ENCODE measurements at regions not wholly inside any gene's neighbourhood (a gene's known extent, or its start where the extent isn't known, plus 50 kb on each side); places are given as distances from the start of the nearest gene placed in this dataset.

DNA sequence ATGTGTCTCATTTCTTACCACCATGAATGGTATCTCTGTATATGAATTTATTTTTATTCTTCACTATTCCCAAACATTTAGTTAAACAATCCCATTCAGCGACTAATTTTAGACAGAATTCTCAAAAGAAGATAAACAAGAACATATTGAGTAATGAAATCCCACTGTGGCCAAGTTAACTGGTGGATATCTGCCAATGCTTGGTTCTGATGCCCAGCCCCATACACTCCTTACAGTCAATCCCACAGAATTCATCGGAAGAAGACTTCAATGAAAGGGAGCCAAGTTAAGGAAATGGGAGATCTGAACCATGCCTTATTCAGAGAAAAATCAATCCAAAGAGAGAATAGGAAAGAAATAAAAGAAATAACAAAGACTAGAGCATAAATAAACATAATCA lies 518.0 kb downstream of the XPNPEP1 start:
- Histone ChIP-seq H3K4me1 (replicated peaks in 1 of 2) (peaks cover 0 to 3% of the 10 kb centered on the region in 2 donors), H3K27ac (no peak overlapping the region), H3K4me3 (no peak overlapping the region)
- in situ Hi-C loops (cut with MboI; ENCODE audit: low pct_unique_long_range_greater_than_20kb in 2 of 9, low sequenced_read_pairs in 9 of 9, unreplicated experiment in 9 of 9): no loop called here
- ATAC-seq (replicated peaks in 6 of 8): no peak
- 0 to 95% (median 86%) methylated on average over 1 to 2 of the region's 2 CpGs for WGBS, 10 experiments

DNA sequence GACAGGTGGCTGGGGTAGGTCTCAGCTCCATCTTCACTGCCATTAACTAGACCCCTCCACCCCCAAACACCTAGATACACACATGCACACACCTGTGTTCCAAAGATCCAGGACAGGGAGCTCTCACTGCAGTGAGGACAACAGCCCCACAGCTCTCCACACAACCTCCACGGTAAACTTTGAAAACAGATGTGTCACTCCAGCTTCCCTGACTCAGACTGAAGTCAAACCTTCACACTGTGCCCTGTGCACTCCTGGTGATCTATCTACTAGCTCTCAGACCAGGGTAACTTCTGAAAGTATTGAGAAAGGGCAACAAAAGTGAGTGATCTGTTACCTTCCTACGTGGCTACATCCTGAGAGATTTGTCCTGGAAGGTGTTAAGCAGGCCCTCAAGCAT lies 519.8 kb downstream of the XPNPEP1 start:
- 0 to 100% (median 57%) methylated on average over 1 to 2 of the region's 2 CpGs; no CpG with 5 or more reads in 3 of the 10 experiments for WGBS, 10 experiments
- no peak overlapping the region for H3K27ac ChIP-seq
- no peak overlapping the region for H3K4me3 ChIP-seq
- in situ Hi-C loops (cut with MboI; ENCODE audit: low pct_unique_long_range_greater_than_20kb in 2 of 9, low sequenced_read_pairs in 9 of 9, unreplicated experiment in 9 of 9): no loop called here
- no peak for ATAC-seq (replicated peaks in 6 of 8)
- H3K4me1 ChIP-seq (replicated peaks in 1 of 2): peaks cover 0 to 3% of the 10 kb centered on the region in 2 donors

GRCh38 chr10:109393425-109393824 lies 529.9 kb downstream of the XPNPEP1 start:
- Histone ChIP-seq H3K27ac (no peak overlapping the region), H3K4me3 (no peak overlapping the region), H3K4me1 (replicated peaks in 1 of 2) (no peaks in the 10 kb centered on the region)
- in situ Hi-C loops (cut with MboI; ENCODE audit: low pct_unique_long_range_greater_than_20kb in 2 of 9, low sequenced_read_pairs in 9 of 9, unreplicated experiment in 9 of 9): no loop called here
- 55 to 60% (median 60%) methylated on average over 2 to 3 of the region's 3 CpGs; no CpG with 5 or more reads in 6 of the 10 experiments for WGBS, 10 experiments
- ATAC-seq (replicated peaks in 6 of 8): no peak

DNA sequence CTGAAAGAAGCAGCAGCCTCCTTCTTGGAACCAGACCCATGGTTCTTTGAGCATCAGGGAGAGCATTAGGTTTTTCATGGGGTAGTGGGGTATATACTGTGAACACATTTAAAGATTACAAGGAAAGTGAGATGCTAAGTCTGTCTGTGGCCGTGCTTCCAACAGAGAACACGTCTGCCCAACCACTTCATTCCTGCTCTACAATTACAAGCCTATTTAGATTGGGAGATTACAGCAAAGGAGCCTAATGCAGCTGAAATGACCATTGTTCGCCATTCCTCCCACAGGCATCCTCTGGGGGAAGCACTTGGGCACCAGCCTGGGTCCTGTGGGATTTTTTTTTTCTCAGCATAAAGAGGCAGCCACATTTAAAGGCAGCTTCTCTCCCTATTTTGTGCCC lies 536.4 kb downstream of the XPNPEP1 start:
- Histone ChIP-seq H3K4me3 (no peak overlapping the region), H3K4me1 (replicated peaks in 1 of 2) (no peaks in the 10 kb centered on the region), H3K27ac (no peak overlapping the region)
- WGBS, 10 experiments: 0 to 100% (median 68%) methylated on average over 1 to 2 of the region's 3 CpGs; no CpG with 5 or more reads in 5 of the 10 experiments
- ATAC-seq (replicated peaks in 6 of 8): no peak
- in situ Hi-C loops (cut with MboI; ENCODE audit: low pct_unique_long_range_greater_than_20kb in 2 of 9, low sequenced_read_pairs in 9 of 9, unreplicated experiment in 9 of 9): no loop called here

DNA sequence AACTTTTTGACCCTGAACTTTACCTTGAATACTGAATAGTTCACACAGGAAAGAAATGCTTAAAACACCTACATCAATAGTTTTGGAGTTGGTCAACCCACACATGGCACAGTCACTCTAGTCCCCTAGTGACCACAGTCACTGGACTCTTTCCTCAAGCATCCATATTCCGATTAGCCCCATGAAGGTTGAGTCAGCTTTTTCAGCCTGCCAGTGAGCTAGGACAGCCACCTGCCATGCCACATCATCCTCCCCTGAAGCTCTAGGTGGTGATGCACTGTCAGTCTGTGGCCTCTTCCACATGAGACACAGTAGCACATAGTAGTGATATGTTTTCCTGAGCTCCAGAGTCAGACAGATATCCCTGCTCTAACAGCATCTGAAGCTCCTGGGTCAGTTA lies 537.2 kb downstream of the XPNPEP1 start:
- 0 to 100% (median 76%) methylated on average over 1 of the region's 1 CpG; no CpG with 5 or more reads in 6 of the 10 experiments for WGBS, 10 experiments
- Histone ChIP-seq H3K4me3 (no peak overlapping the region), H3K4me1 (replicated peaks in 1 of 2) (peaks cover 0 to 3% of the 10 kb centered on the region in 2 donors), H3K27ac (no peak overlapping the region)
- in situ Hi-C loops (cut with MboI; ENCODE audit: low pct_unique_long_range_greater_than_20kb in 2 of 9, low sequenced_read_pairs in 9 of 9, unreplicated experiment in 9 of 9): no loop called here
- ATAC-seq (replicated peaks in 6 of 8): no peak

DNA sequence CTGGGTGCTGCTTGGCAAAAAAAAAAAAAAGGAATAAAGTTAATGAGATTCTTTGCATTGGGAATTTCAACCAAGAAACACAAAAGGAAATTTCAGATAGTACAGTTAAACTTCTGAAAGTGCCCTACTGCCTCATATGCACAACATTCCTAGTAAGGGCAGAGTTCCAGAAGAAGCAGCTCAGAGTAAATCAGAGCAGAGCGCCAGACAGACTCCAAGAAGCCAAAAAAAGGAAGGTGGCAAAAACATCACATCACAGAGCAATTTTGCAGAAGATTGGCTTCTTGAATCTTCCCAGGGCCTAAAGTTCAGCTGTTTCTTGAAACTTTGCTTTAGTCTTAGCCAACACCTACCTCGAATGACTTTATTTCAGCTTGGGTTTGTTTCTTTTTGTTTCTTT lies 544.1 kb downstream of the XPNPEP1 start:
- Histone ChIP-seq H3K27ac (no peak overlapping the region), H3K4me1 (replicated peaks in 1 of 2) (peaks cover 3% of the 10 kb centered on the region in 2 donors), H3K4me3 (no peak overlapping the region)
- 0 to 95% (median 42%) methylated on average over 1 to 2 of the region's 2 CpGs; no CpG with 5 or more reads in 4 of the 10 experiments for WGBS, 10 experiments
- no peak for ATAC-seq (replicated peaks in 6 of 8)
- in situ Hi-C loops (cut with MboI; ENCODE audit: low pct_unique_long_range_greater_than_20kb in 2 of 9, low sequenced_read_pairs in 9 of 9, unreplicated experiment in 9 of 9): no loop called here

DNA sequence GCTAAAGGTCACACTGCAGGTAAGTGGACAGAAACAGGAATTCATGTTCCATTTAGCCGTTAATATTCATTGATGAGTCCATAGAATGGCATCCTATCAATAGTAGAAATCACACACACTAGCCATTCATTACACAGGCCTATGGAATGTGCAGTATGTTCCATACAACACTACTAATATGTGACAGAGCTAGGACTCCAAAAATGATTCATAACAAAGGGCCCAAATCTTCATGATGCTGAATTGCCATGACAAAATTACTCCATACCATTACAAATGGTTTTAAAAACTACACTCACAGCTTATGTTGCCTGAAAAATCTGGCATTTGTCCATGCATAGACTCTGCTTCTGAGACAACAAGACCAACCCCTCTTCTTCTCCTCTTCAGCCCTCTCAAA lies 549.1 kb downstream of the XPNPEP1 start:
- no peak overlapping the region for H3K4me3 ChIP-seq
- WGBS, 10 experiments: 0 to 100% (median 62%) methylated on average over 1 of the region's 1 CpG; no CpG with 5 or more reads in 2 of the 10 experiments
- no peak overlapping the region for H3K27ac ChIP-seq
- peaks cover 0 to 3% of the 10 kb centered on the region in 2 donors for H3K4me1 ChIP-seq (replicated peaks in 1 of 2)
- in situ Hi-C loops (cut with MboI; ENCODE audit: low pct_unique_long_range_greater_than_20kb in 2 of 9, low sequenced_read_pairs in 9 of 9, unreplicated experiment in 9 of 9): no loop called here
- no peak for ATAC-seq (replicated peaks in 6 of 8)

GRCh38 chr10:109359316-109359715 lies 564.0 kb downstream of the XPNPEP1 start:
- WGBS, 10 experiments: 0 to 91% (median 65%) methylated on average over 1 to 4 of the region's 4 CpGs; no CpG with 5 or more reads in 1 of the 10 experiments
- no peaks in the 10 kb centered on the region for H3K4me1 ChIP-seq (replicated peaks in 1 of 2)
- in situ Hi-C loops (cut with MboI; ENCODE audit: low pct_unique_long_range_greater_than_20kb in 2 of 9, low sequenced_read_pairs in 9 of 9, unreplicated experiment in 9 of 9): no loop called here
- H3K4me3 ChIP-seq: no peak overlapping the region
- no peak overlapping the region for H3K27ac ChIP-seq
- ATAC-seq (replicated peaks in 6 of 8): no peak

DNA sequence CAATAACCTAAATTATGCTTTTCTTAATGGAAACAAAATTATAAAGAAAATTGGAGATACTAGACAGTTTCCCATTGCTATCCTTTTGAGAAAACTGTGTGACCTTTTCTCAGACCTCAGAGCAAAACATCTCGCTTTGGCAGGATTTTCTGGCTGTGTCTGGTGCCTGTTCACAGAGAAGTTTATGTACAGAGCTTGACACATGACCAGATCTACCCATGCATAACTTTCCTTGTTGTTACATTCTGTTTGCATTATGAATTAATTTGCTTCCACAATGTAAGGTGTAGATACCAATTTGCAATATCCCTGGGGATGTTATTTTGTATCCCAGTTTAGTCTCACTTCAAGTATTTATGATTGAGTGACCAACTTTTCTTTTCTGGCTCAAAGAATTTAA lies 565.0 kb downstream of the XPNPEP1 start:
- Histone ChIP-seq H3K4me1 (replicated peaks in 1 of 2) (no peaks in the 10 kb centered on the region), H3K4me3 (no peak overlapping the region), H3K27ac (no peak overlapping the region)
- in situ Hi-C loops (cut with MboI; ENCODE audit: low pct_unique_long_range_greater_than_20kb in 2 of 9, low sequenced_read_pairs in 9 of 9, unreplicated experiment in 9 of 9): no loop called here
- peak in 1 of 8 experiments; percentile 33 for ATAC-seq (replicated peaks in 6 of 8)
- WGBS, 10 experiments: 0 to 100% (median 40%) methylated on average over 1 of the region's 1 CpG; no CpG with 5 or more reads in 5 of the 10 experiments

DNA sequence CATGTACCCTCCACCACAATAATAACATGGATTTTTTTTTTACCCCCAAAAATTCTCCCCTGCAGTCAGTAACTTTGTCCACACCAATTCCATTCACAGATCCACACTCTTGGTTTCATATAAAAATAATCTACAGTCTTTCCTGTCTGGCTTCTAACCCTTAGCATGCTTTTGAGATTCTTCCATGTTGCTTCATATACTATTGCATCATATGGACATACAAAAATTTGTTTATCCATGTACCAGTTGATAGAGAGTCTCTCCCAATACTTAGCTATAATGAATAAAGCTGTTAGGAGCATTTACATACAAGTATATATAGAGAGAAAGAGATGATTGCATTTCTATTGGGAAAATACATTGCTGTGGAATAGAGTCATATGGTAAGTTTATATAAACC lies 575.0 kb downstream of the XPNPEP1 start:
- ATAC-seq (replicated peaks in 6 of 8): no peak
- in situ Hi-C loops (cut with MboI; ENCODE audit: low pct_unique_long_range_greater_than_20kb in 2 of 9, low sequenced_read_pairs in 9 of 9, unreplicated experiment in 9 of 9): no loop called here
- Histone ChIP-seq H3K4me3 (no peak overlapping the region), H3K4me1 (replicated peaks in 1 of 2) (no peaks in the 10 kb centered on the region), H3K27ac (no peak overlapping the region)

- H3K4me1 ChIP-seq (replicated peaks in 1 of 2): no peaks in the 10 kb centered on the region
- WGBS, 10 experiments: 0 to 100% (median 58%) methylated on average over 1 of the region's 1 CpG; no CpG with 5 or more reads in 2 of the 10 experiments
- in situ Hi-C loops (cut with MboI; ENCODE audit: low pct_unique_long_range_greater_than_20kb in 2 of 9, low sequenced_read_pairs in 9 of 9, unreplicated experiment in 9 of 9): no loop called here
- no peak overlapping the region for H3K27ac ChIP-seq
- H3K4me3 ChIP-seq: no peak overlapping the region
- ATAC-seq (replicated peaks in 6 of 8): no peak
These were observed 580.0 kb downstream of the XPNPEP1 start for GRCh38 chr10:109343293-109343692.

DNA sequence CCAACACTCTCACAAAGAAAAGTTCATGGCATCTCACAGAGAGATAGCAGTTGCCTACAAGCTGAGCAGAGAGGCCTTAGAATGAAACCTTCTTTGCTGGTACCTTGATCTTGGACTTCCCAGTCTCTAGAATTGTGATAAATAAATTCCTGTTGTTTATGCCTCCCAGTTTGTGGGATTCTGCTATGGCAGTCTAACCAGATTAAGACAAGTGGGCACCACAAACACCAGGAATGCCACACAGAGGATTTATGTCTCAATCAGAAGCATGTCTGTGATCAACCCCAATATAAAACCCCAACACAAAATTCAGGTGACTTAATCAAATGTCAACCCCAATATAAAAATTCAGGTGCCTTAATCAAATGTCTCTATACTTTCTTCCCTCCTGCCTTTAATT lies 581.3 kb downstream of the XPNPEP1 start:
- in situ Hi-C loops (cut with MboI; ENCODE audit: low pct_unique_long_range_greater_than_20kb in 2 of 9, low sequenced_read_pairs in 9 of 9, unreplicated experiment in 9 of 9): no loop called here
- Histone ChIP-seq H3K4me1 (replicated peaks in 1 of 2) (no peaks in the 10 kb centered on the region), H3K4me3 (no peak overlapping the region), H3K27ac (no peak overlapping the region)
- no peak for ATAC-seq (replicated peaks in 6 of 8)

GRCh38 chr10:109328001-109328400 lies 595.3 kb downstream of the XPNPEP1 start:
- H3K4me3 ChIP-seq: no peak overlapping the region
- no peaks in the 10 kb centered on the region for H3K4me1 ChIP-seq (replicated peaks in 1 of 2)
- 35 to 87% (median 73%) methylated on average over 1 to 3 of the region's 3 CpGs; no CpG with 5 or more reads in 2 of the 10 experiments for WGBS, 10 experiments
- no peak for ATAC-seq (replicated peaks in 6 of 8)
- in situ Hi-C loops (cut with MboI; ENCODE audit: low pct_unique_long_range_greater_than_20kb in 2 of 9, low sequenced_read_pairs in 9 of 9, unreplicated experiment in 9 of 9): no loop called here
- no peak overlapping the region for H3K27ac ChIP-seq

GRCh38 chr10:109327266-109327665 lies 596.0 kb downstream of the XPNPEP1 start:
- in situ Hi-C loops (cut with MboI; ENCODE audit: low pct_unique_long_range_greater_than_20kb in 2 of 9, low sequenced_read_pairs in 9 of 9, unreplicated experiment in 9 of 9): no loop called here
- ATAC-seq (replicated peaks in 6 of 8): no peak
- Histone ChIP-seq H3K4me3 (no peak overlapping the region), H3K27ac (no peak overlapping the region), H3K4me1 (replicated peaks in 1 of 2) (no peaks in the 10 kb centered on the region)
- 71 to 100% (median 100%) methylated on average over 1 to 2 of the region's 2 CpGs; no CpG with 5 or more reads in 4 of the 10 experiments for WGBS, 10 experiments
